LoVo (cell line): ENCODE measurements at regions not wholly inside any gene's neighbourhood (a gene's known extent, or its start where the extent isn't known, plus 50 kb on each side); places are given as distances from the start of the nearest gene placed in this dataset.

ENCODE experiments used
- DNase-seq: peaks from one replicate; pipeline ENCODE4 v3.0.0-alpha.2; 2016; ENCODE audit warnings: low spot score

DNA sequence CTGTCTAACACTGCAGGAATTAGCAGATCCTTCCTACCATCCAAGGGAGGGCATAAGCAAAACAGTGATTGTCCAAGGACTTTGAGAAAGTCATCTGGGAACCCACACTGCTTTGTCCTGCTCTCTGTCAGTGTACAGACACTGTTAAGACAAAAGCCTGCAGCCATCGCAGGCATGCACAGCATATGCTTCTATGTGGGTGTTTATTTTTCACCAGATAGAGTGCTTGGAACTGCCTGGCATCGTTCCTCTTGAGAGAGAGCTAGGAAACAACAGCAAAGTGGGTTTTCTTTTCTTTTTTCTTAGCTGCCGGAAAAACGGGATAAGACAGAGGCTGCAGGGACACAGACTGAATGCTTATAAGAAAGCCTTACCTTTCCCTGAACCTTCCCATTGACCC lies 212.3 kb downstream of the ICE1 start:
- DNase-seq, result no peak

DNA sequence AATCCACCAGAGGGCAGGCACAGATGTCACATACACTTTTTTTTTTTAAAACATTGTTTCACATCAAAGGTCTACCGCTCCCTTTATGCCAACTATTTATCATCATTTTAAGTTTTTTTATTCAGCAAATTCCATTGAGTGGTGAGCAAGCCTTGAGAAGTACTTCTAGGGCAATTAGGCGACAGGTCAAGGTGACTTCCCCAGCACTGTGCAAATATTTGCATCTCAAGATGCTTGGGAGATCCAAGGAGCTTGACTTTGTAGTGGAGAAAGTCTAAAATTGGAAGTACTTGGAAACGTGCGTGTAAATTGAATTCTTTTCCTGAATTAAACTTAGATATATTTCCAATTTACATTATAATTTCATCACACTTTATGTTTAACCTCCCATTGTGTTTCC lies 211.1 kb downstream of the ICE1 start:
- DNase-seq, result no peak

DNA sequence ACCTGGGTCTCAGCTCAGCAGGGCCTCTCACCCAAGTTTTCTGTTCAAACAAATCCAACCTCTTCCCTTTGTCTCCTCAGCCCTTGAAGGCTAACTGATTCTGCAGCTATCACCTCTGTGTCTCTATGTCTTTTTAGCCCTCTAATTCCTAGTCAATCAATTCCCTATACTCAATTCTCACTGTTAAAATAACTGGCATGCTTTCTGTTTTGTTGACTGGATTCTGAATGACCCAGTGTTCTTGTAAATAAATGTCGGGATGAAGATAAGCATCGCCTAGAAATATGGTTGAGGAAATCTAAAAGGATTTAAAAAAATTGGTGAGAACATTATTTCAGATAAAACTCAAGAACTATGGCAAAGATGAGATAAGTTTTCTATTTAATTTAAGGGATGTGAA lies 210.2 kb downstream of the ICE1 start:
- DNase-seq, result no peak

- no peak for DNase-seq
These were observed 207.1 kb downstream of the ICE1 start for GRCh38 chr5:5629607-5629978.

GRCh38 chr5:5628866-5629606 lies 206.6 kb downstream of the ICE1 start:
- DNase-seq, result no peak

- DNase-seq, result no peak
These were observed 203.9 kb downstream of the ICE1 start for GRCh38 chr5:5626412-5626811.

GRCh38 chr5:5625491-5625890 lies 203.0 kb downstream of the ICE1 start:
- no peak for DNase-seq

DNA sequence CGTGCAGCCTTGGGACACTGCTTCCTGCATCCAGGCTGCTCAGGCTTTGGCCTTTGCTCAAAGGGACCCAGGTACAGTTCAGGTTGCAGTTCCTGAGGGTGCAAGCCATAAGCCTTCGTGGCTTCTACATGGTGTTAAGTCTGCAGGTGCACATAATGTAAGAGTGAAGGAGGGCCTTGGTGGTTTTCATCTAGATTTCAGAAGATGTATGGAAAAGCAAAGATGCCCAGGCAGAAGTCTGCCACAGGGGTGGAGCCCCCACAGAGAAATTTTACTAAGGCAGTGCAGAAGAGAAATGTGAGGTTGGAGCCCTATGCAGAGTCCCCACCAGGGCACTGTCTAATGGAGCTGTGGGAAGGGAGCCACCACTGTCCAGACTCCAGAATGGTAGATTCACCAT lies 200.9 kb downstream of the ICE1 start:
- DNase-seq, result no peak

GRCh38 chr5:5622806-5623205 lies 200.3 kb downstream of the ICE1 start:
- DNase-seq, result no peak

- no peak for DNase-seq
These were observed 197.1 kb downstream of the ICE1 start for GRCh38 chr5:5619546-5619945.

DNA sequence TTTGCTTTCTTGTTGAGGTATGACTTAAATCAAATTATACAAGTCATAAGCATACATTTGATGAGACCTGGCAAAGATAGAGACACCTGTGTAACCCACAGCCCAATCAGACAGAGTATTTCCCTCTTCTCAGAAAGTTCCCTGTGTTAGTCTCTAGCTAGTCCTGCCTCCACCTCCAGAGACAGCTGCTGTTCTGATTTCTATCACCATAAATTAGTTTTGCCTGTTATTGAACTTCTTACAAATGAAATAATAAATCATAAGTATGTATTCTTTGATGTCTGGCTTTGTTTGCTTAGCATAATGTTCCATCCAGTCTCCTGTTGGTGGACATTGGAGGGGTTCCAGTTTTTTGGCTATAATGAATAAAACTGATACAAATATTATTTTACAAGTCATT lies 194.5 kb downstream of the ICE1 start:
- no peak for DNase-seq

DNA sequence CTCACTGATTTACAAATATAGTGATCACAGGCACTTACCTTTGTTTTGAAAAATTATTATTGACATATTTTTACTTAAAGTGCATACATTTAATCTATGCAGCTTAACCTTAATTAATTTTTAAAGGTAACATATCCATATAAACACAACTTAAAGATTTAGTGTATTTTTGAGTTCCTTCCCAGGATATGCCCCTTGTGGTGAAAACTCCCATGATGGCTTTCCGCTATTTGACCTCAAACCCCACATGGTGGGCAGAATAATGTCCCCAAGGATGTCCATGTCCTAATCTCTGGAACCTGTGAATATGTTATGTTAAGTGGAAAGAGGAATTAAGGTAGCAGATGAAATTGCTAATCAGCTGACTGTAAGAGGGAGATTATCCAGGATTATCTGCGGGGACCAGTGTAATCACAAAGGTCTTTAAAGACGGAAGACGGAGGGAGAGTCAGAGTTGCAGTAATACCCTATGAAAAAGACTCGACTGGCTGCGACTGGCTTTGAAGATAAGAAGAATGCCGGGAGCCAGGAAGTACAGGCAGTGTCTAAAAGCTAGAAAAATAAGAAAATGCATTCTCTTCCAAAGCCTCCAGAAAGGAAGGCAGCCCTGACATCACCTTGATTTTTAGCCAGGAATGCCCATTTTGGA lies 193.9 kb downstream of the ICE1 start:
- DNase-seq, result no peak

DNA sequence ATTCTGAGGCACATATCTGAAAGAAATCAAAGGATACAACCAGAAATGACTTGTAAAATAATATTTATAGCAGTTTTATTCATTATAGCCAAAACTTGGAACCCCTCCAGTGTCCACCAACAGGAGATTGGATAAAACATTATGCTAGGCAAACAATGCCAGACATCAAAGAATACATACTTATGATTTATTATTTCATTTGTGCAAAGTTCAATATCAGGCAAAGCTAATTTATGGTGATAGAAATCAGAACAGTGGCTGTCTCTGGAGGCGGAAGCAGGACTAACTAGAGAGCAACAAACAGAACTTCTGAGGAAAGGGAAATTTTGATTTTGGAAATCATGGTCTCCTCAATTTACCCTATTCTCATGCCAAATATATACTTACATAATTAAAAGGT lies 193.1 kb downstream of the ICE1 start:
- DNase-seq, result no peak

GRCh38 chr5:5613261-5613990 lies 190.9 kb downstream of the ICE1 start:
- DNase-seq, result no peak

- no peak for DNase-seq
These were observed 189.6 kb downstream of the ICE1 start for GRCh38 chr5:5612096-5612495.

DNA sequence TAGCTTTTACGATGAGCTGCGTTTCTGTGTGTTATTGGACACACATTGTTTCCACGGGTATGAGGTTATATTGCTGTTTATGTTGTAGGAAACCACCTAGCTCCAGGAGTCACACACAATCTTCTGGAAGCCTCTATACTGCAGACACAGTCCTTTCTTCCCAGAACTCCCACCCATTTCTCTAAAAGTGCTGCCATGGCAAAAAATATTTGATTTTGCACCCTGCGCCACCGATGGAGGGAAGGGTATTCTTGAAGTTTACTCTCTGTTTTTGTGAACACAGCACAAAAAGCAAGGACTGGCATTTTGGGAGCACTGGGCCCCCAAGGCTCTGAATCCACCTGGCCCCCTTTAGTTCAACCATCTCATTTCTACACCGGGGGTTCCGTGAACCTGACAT lies 187.5 kb downstream of the ICE1 start:
- DNase-seq, result no peak

DNA sequence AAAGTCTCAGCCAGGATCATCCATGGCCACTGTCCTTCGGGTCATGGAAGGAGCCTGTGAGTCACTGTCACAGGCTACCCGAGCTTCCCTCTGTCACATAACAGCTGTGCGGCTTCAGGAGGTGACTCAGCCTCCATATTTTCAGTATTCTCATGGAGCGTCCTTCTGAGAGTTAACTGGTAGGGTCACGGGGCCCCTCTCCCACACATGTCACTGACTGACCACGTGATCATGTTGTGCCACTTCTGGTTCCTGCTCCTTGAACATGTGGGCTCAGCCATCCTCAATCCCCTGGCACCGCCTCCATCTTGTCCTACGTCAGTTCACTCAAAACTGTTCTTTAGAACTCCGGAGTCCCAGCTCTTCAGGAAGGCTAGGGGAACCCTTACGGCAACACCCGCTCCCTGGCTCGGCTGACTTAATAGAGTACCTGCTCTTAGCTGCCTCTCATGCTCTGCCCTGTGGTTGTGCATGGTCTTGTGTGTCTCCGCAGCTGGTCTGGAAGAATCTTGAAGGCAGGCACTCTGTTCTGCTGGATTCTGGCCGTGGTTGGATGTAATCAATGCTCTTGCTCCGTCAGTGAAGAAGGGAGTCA lies 182.8 kb downstream of the ICE1 start:
- DNase-seq, result no peak

DNA sequence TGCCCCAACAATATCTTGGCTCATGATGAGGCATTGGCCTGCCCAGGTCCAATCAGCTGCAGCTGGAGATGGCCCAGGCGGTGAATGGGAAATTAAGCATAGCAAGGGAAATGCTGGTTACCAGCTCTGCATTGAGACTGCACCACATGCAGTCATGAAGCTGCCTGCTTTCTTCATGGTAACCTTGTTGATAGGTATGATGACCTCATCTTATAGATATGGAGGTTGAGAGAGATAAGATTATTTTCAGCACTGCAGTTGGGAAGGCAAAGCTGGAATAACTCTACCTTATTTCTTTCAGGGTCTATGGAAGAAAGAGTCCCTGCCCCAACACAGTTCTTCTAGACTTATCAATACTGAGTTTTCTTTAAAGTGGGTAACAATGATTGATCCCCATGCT lies 180.1 kb downstream of the ICE1 start:
- DNase-seq, result no peak

DNA sequence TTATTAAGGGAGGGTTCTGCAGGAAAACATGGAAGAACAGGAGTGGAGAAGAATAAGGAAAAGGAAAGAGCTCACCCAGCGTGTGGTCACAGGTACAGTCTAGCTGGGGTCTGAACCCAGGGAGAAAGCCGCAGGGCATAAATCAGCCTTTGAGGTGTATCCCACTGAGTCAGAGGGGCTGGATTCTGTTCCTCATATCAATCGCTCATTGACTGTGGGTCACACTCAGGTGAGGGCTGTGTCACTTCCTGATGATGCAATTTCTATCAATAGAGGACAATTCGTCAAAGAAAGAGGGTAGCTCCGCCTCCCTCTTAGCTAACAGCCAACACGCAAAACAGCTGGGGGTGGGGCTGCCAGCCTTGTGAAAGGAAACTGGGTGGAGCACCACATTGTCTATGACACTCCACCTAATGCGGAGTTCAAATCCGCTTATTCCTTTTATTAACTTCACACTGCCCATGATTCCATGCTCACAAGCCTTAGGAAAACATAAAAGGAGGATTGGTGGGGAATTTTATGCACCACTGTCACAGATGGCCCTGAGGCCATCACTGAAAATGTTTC lies 176.2 kb downstream of the ICE1 start:
- DNase-seq, result peak; percentile 19

DNA sequence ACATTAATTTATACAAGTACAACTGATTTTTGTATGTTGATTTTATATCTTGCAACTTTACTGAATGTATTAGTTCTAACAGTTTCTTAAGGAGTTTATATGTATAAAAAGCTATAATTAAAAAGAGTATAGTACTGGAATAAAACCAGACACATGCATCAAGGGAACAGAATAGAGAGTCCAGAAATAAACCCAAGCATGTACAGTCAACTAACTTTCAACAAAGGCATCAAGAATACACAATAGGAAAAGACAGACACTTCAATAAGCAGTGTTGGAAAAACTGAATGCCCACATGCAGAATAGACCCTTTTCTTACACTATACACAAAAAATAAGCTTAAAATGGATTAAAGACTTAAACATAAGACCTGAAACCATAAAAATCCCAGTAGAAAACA lies 170.9 kb downstream of the ICE1 start:
- no peak for DNase-seq

- DNase-seq, result no peak
These were observed 170.1 kb downstream of the ICE1 start for GRCh38 chr5:5592541-5592940.

- no peak for DNase-seq
These were observed 169.1 kb downstream of the ICE1 start for GRCh38 chr5:5591567-5591966.

DNA sequence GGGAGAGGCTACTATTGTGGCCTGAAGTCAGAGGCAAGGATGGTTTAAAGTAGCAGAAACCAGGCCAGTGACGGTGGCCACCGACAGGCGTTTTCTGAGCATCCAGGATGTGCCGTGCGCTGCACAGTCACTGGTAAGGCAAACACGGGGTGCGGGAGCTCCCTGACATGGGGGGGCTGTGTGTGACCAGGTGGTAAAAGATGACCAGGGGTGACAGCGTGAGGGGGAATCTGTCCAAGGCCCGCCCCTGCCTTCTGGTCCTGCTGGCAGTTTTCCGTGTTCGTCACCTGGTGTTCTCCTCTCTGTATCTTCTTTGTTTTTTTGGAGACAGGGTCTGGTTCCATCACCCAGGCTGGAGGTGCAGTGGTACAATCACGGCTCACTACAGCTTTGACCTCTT lies 167.4 kb downstream of the ICE1 start:
- DNase-seq, result no peak
